ENCODE measurements at regions not wholly inside any gene's neighbourhood (a gene's known extent, or its start where the extent isn't known, plus 50 kb on each side); places are given as distances from the start of the nearest gene placed in this dataset.

- TF ChIP-seq ZNF391 (tag by site-specific recombination; IDR thresholded peaks at IDR 0.05; ENCODE audit: borderline replicate concordance, low read depth) (no peak), PRDM10 (tag by site-specific recombination; IDR thresholded peaks at IDR 0.05) (no peak), ZSCAN23 (tag by site-specific recombination; IDR thresholded peaks at IDR 0.05) (no peak), ZNF138 (tag by site-specific recombination; IDR thresholded peaks at IDR 0.05; ENCODE audit: borderline replicate concordance) (no peak), CTCF (tag by site-specific recombination; IDR thresholded peaks at IDR 0.05) (no peak), ZSCAN18 (tag by site-specific recombination; IDR thresholded peaks at IDR 0.05) (no peak), ZNF18 (tag by site-specific recombination; IDR thresholded peaks at IDR 0.05) (no peak), REPIN1 (tag by site-specific recombination; IDR thresholded peaks at IDR 0.05; ENCODE audit: low read depth) (no peak), ZFP3 (tag by site-specific recombination; IDR thresholded peaks at IDR 0.05; ENCODE audit: low read depth) (no peak)
Observed at GRCh38 chr14:96671218-96671617, 126.0 kb upstream of the VRK1 start.
